Ovary (tissue), 7 donors: ENCODE measurements at regions not wholly inside any gene's neighbourhood (a gene's known extent, or its start where the extent isn't known, plus 50 kb on each side); places are given as distances from the start of the nearest gene placed in this dataset.

Experiments used
- DNase-seq, 5 donors: peaks; one replicate each; pipeline ENCODE4 v3.0.0-alpha.2; 2019 to 2020
- H3K27ac ChIP-seq, 2 donors: fragments of 200-600 bp; one replicate each; pipeline versions ENCODE4 v1.5.1 to v1.8.0; 2019 to 2022
- H3K27me3 ChIP-seq: fragments of 200-600 bp; one replicate; pipeline ENCODE4 v1.8.0; 2022
- H3K36me3 ChIP-seq: fragments of 200-600 bp; sonication (generic); one replicate; pipeline ENCODE4 v1.5.1; 2019
- H3K4me1 ChIP-seq: one replicate; pipeline ENCODE4 v1.8.1; 2013; ENCODE audit warnings: mild to moderate bottlenecking, moderate library complexity; ENCODE audit not compliant: insufficient read depth
- H3K4me3 ChIP-seq: fragments of 200-600 bp; sonication (generic); one replicate; pipeline ENCODE4 v1.5.1; 2017
- H3K9me3 ChIP-seq, 2 donors: fragments of 200-600 bp in 1 of 2; sonication (generic) in 1 of 2; one replicate each; pipeline versions ENCODE4 v1.5.1 to v1.8.1; 2013 to 2019; ENCODE audit warnings: mild to moderate bottlenecking in 1 of 2, moderate library complexity in 1 of 2
- CTCF ChIP-seq, 3 donors: fragments of 450-650 bp in 2 of 3; fragments of 200-600 bp in 1 of 3; IDR thresholded peaks; one replicate each; pipeline versions ENCODE4 v1.5.1 to v1.8.0; 2016 to 2022; ENCODE audit warnings: antibody characterized with exemption in 3 of 3, mild to moderate bottlenecking in 1 of 3
- EP300 ChIP-seq: sonication (generic); formaldehyde crosslinking; IDR thresholded peaks from one replicate; pipeline ENCODE4 v1.6.1; 2017; ENCODE audit warnings: antibody characterized with exemption
- POLR2A ChIP-seq: fragments of 450-650 bp; IDR thresholded peaks from one replicate; pipeline ENCODE4 v1.6.1; 2017; ENCODE audit warnings: antibody characterized with exemption, mild to moderate bottlenecking, moderate library complexity
- WGBS, 3 donors: extraction: QIAGEN DNeasy Blood & Tissue Kit in 1 of 3; methylation state at CpG; one replicate each; pipeline versions ENCODE4 v1.1.5 to v1.1.7; 2013 to 2017; 5-methylcytosine and 5-hydroxymethylcytosine counted together
- intact Hi-C, 4 donors: fragments of 100-400 bp; cut with DNase I; formaldehyde crosslinking; loops; one replicate each; pipeline versions ENCODE4 v1.11.0 to v1.15.1; 2022 to 2023
- donor health status: DM: no; HTN: no; CAD: no; lungs with moderate emphysema.
- donor health status: DM: no; HTN: no; CAD: no.
- donor health status: Bipolar disorder and iron deficiency.
- donor health status: DM: no; HTN: no; CAD: no.
- donor health status: DM: yes; HTN: yes; CAD: no.

DNA sequence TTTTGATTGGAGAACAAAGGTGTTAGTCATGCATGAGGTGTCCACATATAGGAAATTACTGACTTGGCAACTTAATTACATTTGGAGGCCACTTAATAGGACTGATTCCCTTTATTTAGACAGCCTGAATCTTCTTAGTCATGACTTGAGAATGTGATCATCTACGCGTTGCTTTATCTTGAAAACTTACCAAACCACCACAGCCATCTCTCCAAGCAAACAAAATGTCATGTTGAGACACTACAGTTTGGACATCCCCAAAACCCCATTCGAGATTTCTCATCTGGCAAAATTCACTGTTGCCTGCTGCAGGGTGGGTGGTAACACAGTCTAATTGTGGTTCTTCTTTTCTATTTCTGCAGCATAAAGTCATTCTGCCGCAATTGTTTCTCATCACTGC lies 176.5 kb upstream of the CDH5 start:
- Histone ChIP-seq H3K9me3 (no peaks in the 10 kb centered on the region), H3K27ac (no peak overlapping the region), H3K4me1 (peaks cover 12% of the 10 kb centered on the region), H3K4me3 (no peak overlapping the region), H3K36me3 (no peaks in the 10 kb centered on the region), H3K27me3 (no peaks in the 10 kb centered on the region)
- intact Hi-C loops = no loop called here
- no peak for DNase-seq
- whole genome bisulfite sequencing, 3 donors = 38 to 53% (median 47%) methylated on average over 4 of the region's 4 CpGs
- no peak for TF ChIP-seq CTCF (IDR thresholded peaks at IDR 0.05)
- no peak for TF ChIP-seq POLR2A
- TF ChIP-seq EP300 = no peak

DNA sequence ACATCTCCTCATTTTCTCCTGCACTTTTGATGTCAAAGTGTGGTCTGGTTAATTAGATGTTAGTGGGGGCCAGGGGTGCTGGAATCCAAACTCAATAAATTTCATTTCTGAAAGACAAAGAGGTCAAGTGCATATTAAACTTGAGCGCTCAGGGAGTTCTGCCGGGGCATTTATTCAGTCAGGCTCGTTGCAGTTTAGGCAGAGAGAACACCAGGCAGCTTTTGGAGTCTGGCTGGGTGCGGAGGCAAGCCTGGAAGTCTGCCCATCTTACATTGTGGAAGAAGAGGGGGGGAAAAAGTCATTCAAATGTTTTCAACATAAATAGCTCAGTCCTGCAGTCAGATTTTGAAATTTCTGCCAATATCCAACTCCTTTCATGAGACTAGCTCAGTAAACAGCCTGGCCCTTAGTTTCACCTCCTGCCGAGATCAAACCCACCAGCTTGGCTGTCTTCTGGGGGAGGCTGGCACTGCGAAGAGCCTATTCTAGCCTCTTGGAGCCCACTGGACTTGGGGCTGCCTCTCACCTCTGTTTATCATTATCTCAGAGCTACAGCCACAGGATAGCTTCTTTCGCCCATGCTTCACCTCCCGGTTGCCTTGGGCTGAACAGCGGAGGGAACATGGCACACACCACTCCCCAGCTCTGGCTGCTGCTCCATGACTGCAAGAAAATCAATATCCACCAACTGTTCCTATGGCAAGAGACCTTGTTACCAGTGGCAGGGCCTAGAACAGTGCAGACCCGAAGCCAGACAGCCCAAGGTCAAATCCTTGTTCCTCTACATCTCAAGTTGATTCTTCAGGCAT lies 177.4 kb upstream of the CDH5 start:
- Histone ChIP-seq H3K4me3 (no peak overlapping the region), H3K9me3 (no peaks in the 10 kb centered on the region), H3K36me3 (no peaks in the 10 kb centered on the region), H3K4me1 (peaks cover 12% of the 10 kb centered on the region), H3K27ac (no peak overlapping the region), H3K27me3 (no peaks in the 10 kb centered on the region)
- TF ChIP-seq EP300 (no peak), CTCF (IDR thresholded peaks at IDR 0.05) (no peak), POLR2A (no peak)
- intact Hi-C loops = no loop called here
- 39 to 43% (median 40%) methylated on average over 10 of the region's 10 CpGs for WGBS, 3 donors
- DNase-seq = peak; percentile 45 to 54 (median 51)

DNA sequence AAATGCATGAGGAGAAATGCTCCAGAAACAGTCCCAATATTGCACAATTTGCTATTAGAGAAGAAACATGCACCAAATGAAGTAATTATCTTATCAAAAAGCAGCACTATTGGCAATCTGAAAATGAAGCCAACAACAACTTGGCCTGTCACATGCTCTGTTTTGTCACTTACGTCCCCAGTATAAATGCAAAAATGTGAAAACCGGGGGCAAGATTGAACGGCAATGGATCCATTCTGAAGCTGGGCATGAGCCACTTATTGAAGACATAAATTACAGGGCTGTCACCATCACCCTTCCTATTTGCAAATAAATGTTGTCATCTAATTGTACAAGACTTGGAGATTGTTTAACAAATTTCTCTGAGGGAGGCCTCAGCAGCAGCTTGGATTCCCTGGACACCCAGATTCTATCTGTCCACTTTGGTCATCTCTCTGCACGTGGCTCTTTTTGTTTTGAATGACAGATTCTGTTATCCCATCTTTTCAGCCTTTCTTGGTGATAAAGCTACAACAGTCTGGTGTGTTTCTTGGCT lies 180.2 kb upstream of the CDH5 start:
- Histone ChIP-seq H3K9me3 (no peaks in the 10 kb centered on the region), H3K4me3 (no peak overlapping the region), H3K36me3 (no peaks in the 10 kb centered on the region), H3K4me1 (peaks cover 12% of the 10 kb centered on the region), H3K27ac (no peak overlapping the region), H3K27me3 (no peaks in the 10 kb centered on the region)
- no peak for TF ChIP-seq EP300
- no peak for TF ChIP-seq POLR2A
- TF ChIP-seq CTCF (IDR thresholded peaks at IDR 0.05) = no peak
- intact Hi-C loops = no loop called here
- no peak for DNase-seq
- 85 to 87% (median 86%) methylated on average over 4 of the region's 4 CpGs for WGBS, 3 donors

DNA sequence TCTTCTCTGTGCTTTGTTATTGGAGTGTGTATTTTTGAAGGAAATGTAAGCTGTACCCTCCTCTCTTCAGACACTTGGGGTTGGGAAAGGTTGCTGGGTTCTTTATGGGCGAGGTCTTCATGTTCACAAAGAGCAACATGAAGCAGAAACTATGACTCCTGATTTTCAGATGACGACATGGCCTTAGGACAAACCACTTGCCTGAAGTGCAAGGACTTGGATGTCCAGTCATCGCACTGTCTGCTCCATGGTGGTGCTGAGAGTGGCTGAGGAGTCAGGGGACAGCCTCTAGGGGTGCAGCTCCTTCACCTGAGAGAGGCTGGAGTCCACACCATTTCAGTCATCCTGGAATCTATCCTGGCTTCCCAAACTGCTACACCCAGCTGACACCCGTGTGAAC lies 183.9 kb upstream of the CDH5 start:
- no peaks in the 10 kb centered on the region for H3K36me3 ChIP-seq
- DNase-seq = no peak
- no peaks in the 10 kb centered on the region for H3K27me3 ChIP-seq
- H3K9me3 ChIP-seq = no peaks in the 10 kb centered on the region
- H3K4me1 ChIP-seq = no peaks in the 10 kb centered on the region
- intact Hi-C loops = no loop called here
- TF ChIP-seq POLR2A = no peak
- no peak for TF ChIP-seq CTCF (IDR thresholded peaks at IDR 0.05)
- no peak for TF ChIP-seq EP300
- no peak overlapping the region for H3K4me3 ChIP-seq
- no peak overlapping the region for H3K27ac ChIP-seq
- WGBS, 3 donors = 86 to 93% (median 89%) methylated on average over 4 of the region's 4 CpGs
